Breast epithelium (tissue), 4 donors: ENCODE measurements at regions not wholly inside any gene's neighbourhood (a gene's known extent, or its start where the extent isn't known, plus 50 kb on each side); places are given as distances from the start of the nearest gene placed in this dataset.

Experiments used
- DNase-seq, 2 donors: peaks; one replicate each; pipeline ENCODE4 v3.0.0-alpha.2; 2019; ENCODE audit warnings: low spot score in 2 of 2
- H3K27ac ChIP-seq, 2 donors: fragments of 200-600 bp; sonication (generic) in 1 of 2; one replicate each; pipeline ENCODE4 v1.5.1; 2016 to 2019; ENCODE audit warnings: mild to moderate bottlenecking in 1 of 2
- H3K27me3 ChIP-seq, 2 donors: fragments of 200-600 bp; sonication (generic) in 1 of 2; one replicate each; pipeline versions ENCODE4 v1.5.1 to v1.6.0; 2017 to 2019; ENCODE audit warnings: control low read depth in 1 of 2, mild to moderate bottlenecking in 1 of 2
- H3K36me3 ChIP-seq: fragments of 200-600 bp; one replicate; pipeline ENCODE4 v1.5.1; 2019
- H3K4me1 ChIP-seq, 2 donors: fragments of 200-600 bp; sonication (generic); one replicate each; pipeline ENCODE4 v1.5.1; 2016 to 2019; ENCODE audit warnings: control low read depth in 1 of 2
- H3K4me3 ChIP-seq, 3 donors: fragments of 200-600 bp; sonication (generic); 1 replicate in 2 of 3; 2 replicates in 1 of 3; pipeline ENCODE4 v1.5.1; 2016 to 2019; ENCODE audit warnings: mild to moderate bottlenecking in 3 of 3, moderate library complexity in 2 of 3
- H3K9me3 ChIP-seq, 2 donors: fragments of 200-600 bp; sonication (generic) in 1 of 2; one replicate each; pipeline ENCODE4 v1.5.1; 2016 to 2019; ENCODE audit warnings: control low read depth in 1 of 2
- CTCF ChIP-seq, 3 donors: fragments of 450-650 bp; IDR thresholded peaks; one replicate each; pipeline ENCODE4 v1.5.1; 2016 to 2017; ENCODE audit warnings: antibody characterized with exemption in 3 of 3, mild to moderate bottlenecking in 3 of 3, moderate library complexity in 3 of 3
- POLR2A ChIP-seq: fragments of 450-650 bp; IDR thresholded peaks from one replicate; pipeline ENCODE4 v1.6.1; 2016; ENCODE audit warnings: antibody characterized with exemption, mild to moderate bottlenecking, moderate library complexity
- POLR2AphosphoS5 ChIP-seq, 3 donors: sonication (generic); formaldehyde crosslinking; IDR thresholded peaks; one replicate each; pipeline ENCODE4 v1.6.1; 2017; ENCODE audit warnings: antibody characterized with exemption in 3 of 3
- intact Hi-C: fragments of 100-400 bp; cut with DNase I; formaldehyde crosslinking; loops from one replicate; pipeline ENCODE4 v1.15.1; 2023; ENCODE audit warnings: low total_unique reads

- DNase-seq: no peak
- Histone ChIP-seq H3K4me1 (no peaks in the 10 kb centered on the region), H3K27me3 (peaks cover 0 to 6% of the 10 kb centered on the region in 2 donors), H3K9me3 (no peaks in the 10 kb centered on the region), H3K27ac (no peak overlapping the region), H3K4me3 (no peak overlapping the region), H3K36me3 (no peaks in the 10 kb centered on the region)
- intact Hi-C loops: no loop called here
- TF ChIP-seq POLR2AphosphoS5 (IDR thresholded peaks at IDR 0.05) (no peak), CTCF (IDR thresholded peaks at IDR 0.05) (no peak), POLR2A (no peak)
Measured at GRCh38 chr6:100105919-100106529, 112.0 kb upstream of the MCHR2 start.

DNA sequence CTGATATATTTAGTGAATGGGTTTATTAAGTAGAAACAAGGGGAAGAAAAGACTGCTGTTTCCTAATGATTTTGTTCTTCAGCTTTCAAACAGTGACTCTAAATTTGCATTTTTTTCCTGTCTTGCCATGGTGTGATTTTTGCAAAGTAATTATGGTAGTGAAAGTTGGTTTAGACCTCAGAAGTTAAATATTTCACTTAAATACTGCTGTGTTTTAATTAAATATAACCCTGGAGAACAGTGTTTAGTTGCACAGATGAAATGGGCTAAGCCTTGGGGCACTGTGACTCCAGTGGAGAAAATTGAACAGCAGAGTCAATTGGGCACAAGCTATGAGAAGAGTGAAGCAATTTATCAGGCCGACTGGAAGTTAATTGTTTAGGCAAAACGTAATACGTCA, 111.1 kb upstream of the MCHR2 start:
- Histone ChIP-seq H3K27ac (no peak overlapping the region), H3K4me1 (no peaks in the 10 kb centered on the region), H3K27me3 (peaks cover 0 to 6% of the 10 kb centered on the region in 2 donors), H3K9me3 (no peaks in the 10 kb centered on the region), H3K36me3 (no peaks in the 10 kb centered on the region), H3K4me3 (no peak overlapping the region)
- TF ChIP-seq CTCF (IDR thresholded peaks at IDR 0.05) (no peak), POLR2AphosphoS5 (IDR thresholded peaks at IDR 0.05) (no peak), POLR2A (no peak)
- no peak for DNase-seq
- intact Hi-C loops: no loop called here

DNA sequence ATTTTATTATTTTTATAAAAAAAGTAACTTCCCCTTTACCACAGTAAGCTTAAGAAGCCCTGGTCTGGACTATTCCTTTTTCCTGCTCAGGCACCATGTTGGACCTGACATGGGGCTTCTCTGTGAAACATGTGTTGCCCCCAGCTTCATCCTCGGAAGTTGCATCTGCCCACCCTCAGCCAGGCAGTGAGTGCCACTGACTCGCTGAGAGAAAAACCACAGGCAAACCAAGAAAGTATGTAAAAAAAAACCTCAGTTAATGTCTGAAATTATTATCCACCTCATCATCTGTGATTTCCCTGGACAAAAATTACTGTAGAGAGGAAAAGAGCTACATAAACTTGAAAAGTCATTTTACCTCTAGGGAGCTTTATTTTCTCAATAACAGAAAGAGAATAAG, 109.9 kb upstream of the MCHR2 start:
- H3K4me1 ChIP-seq: no peaks in the 10 kb centered on the region
- intact Hi-C loops: no loop called here
- peaks cover 0 to 3% of the 10 kb centered on the region in 2 donors for H3K27me3 ChIP-seq
- no peaks in the 10 kb centered on the region for H3K9me3 ChIP-seq
- no peak for DNase-seq
- H3K27ac ChIP-seq: no peak overlapping the region
- TF ChIP-seq CTCF (IDR thresholded peaks at IDR 0.05) (no peak), POLR2AphosphoS5 (IDR thresholded peaks at IDR 0.05) (no peak), POLR2A (no peak)
- no peak overlapping the region for H3K4me3 ChIP-seq
- no peaks in the 10 kb centered on the region for H3K36me3 ChIP-seq

GRCh38 chr6:100103194-100103593, 109.2 kb upstream of the MCHR2 start:
- intact Hi-C loops: no loop called here
- H3K4me3 ChIP-seq: no peak overlapping the region
- H3K36me3 ChIP-seq: no peaks in the 10 kb centered on the region
- peaks cover 0 to 3% of the 10 kb centered on the region in 2 donors for H3K27me3 ChIP-seq
- no peak for DNase-seq
- no peaks in the 10 kb centered on the region for H3K4me1 ChIP-seq
- no peaks in the 10 kb centered on the region for H3K9me3 ChIP-seq
- H3K27ac ChIP-seq: no peak overlapping the region
- TF ChIP-seq POLR2A (no peak), CTCF (IDR thresholded peaks at IDR 0.05) (no peak), POLR2AphosphoS5 (IDR thresholded peaks at IDR 0.05) (no peak)

GRCh38 chr6:100101644-100102043, 107.6 kb upstream of the MCHR2 start:
- Histone ChIP-seq H3K27ac (no peak overlapping the region), H3K36me3 (no peaks in the 10 kb centered on the region), H3K4me3 (no peak overlapping the region), H3K27me3 (peaks cover 0 to 3% of the 10 kb centered on the region in 2 donors), H3K9me3 (no peaks in the 10 kb centered on the region), H3K4me1 (no peaks in the 10 kb centered on the region)
- intact Hi-C loops: no loop called here
- TF ChIP-seq POLR2A: no peak
- no peak for TF ChIP-seq CTCF (IDR thresholded peaks at IDR 0.05)
- no peak for TF ChIP-seq POLR2AphosphoS5 (IDR thresholded peaks at IDR 0.05)
- DNase-seq: no peak
